Forelimb muscle (tissue), 1 donor: ENCODE measurements at regions not wholly inside any gene's neighbourhood (a gene's known extent, or its start where the extent isn't known, plus 50 kb on each side); places are given as distances from the start of the nearest gene placed in this dataset.

ENCODE experiments used
- DNase-seq: peaks from one replicate; pipeline ENCODE4 v3.0.0-alpha.2; 2013; ENCODE audit warnings: low read depth

DNA sequence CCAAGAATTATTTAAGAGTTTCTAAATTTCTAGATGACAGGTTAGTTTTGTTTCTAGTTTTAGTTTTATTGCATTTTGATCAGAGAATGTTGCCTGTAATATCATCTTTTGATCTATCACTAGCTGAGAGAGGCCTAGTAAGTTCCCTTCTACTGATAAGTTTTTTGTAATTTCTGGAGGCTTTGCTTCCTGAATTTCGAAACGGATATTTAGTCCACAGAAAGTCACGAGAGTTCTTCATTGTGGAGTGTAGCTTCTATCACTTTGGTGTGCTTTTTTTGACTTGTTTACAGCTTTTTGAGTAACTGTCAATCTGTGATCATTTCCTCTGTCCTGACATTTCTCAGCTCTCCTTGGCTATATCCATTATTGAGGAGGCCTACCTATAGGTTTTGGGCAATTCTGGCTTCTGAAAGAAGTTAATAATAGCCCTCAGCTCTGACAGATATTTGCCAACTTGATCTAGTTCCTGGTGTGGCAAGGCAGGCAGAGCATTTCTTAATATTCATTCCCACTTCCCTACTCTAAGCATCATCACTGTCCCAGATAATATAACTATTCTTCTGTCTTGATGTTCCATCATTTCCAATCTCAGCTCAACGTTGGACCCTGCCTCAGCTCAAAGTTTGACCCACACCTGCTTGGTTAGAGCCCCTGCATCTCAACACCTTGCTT lies 171.3 kb downstream of the BLID start:
- DNase-seq = no peak

DNA sequence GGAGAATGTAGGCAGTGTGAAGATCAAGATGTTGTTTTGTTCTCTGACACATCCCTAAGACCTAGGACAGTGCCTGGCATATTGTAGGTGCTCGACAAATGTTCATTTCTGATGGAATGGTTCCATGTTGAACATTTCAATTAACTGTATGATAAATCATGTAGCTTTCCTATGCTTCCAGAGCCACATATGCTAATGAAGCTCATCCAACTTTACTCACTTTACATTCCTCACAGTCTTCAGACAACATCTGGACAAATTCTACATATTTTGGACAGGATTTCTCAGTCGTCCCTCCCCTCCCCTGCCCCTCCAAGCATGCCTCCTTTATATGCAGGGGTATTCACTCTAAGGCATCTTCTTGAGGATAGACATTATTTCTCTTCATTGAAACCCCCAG lies 177.9 kb downstream of the BLID start:
- no peak for DNase-seq

DNA sequence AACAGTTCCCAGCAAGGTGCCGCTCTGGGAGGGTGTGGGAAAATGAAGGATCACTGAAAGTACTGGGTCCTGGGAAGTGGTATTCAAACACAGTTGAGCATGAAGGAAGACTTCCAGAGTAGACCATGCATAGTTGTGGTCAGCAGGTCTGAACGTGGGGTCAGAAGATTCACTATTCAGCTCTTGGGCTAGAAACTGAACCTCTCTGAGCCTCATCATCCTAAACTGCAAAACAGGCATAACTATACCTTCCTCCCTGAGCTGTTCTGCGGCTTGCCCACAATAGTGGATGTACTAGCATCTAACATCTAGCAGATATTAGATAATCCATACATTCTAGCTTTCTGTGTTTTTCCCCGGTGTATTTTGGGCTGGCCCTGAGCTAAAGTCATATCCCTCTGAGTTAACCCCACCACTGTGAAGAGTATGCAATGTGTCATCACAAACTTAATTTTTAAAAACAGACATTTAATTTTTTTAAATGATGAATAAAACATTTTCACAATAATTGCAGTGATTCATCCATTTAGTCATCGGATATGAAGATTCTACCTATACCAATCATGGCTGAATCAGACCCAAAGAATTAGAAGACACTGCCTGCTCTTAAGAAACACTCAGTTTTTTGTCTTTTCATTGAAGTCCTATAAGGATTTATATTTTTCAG lies 179.1 kb downstream of the BLID start:
- DNase-seq = no peak

DNA sequence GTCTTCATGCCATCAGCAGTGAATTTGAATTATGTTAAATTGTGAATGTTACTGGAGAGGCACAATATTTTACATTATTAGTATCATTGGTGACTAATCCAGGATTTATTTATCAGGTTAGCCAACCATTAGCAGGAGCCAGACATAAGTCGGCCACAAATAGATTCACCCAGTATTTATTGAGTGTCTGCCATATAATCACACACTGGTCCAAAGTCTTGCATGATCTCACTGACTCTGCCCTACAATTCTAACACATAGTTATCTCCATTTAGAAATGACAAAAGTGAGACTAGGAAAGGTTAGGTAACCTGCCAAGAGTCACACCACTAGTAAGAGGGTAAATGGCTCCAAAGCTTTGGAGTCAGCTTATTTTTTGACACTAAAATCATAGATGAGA lies 179.6 kb downstream of the BLID start:
- DNase-seq = no peak

DNA sequence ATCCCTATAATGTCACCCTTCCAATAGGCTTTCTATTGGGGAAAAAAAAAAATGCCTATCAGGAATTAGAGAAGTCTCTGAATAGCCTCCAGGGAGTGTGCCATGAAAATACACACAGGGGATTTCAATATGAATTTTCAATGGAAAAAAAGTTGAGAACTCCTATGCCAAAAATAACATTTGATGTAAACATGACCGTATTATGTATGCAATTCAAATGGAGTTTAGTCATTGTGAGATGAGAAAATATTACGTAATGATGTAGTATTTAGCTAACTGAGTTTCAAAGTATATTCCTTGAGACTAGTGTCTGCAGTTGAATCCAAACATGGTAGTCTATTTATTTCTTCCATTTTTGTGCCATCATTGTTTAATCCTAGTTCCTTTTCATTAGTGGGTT lies 182.3 kb downstream of the BLID start:
- DNase-seq = no peak

DNA sequence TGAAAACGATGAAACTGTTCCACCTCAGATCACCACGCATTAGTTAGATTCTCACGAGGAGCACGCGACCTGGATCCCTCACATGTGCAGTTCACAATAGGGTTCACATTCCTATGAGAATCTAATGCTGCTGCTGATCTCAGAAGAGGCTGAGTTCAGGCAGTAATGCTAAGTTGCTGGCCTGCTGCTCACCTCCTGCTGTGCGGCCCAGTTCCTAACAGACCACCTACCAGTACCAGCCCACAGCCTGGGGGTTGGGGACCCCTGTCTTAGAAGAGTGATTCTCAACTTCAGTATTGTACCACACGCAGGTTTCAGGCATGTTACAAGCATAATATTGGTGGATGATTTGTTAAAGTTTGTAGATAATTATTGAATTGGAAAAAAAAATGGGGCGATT lies 182.7 kb downstream of the BLID start:
- no peak for DNase-seq

DNA sequence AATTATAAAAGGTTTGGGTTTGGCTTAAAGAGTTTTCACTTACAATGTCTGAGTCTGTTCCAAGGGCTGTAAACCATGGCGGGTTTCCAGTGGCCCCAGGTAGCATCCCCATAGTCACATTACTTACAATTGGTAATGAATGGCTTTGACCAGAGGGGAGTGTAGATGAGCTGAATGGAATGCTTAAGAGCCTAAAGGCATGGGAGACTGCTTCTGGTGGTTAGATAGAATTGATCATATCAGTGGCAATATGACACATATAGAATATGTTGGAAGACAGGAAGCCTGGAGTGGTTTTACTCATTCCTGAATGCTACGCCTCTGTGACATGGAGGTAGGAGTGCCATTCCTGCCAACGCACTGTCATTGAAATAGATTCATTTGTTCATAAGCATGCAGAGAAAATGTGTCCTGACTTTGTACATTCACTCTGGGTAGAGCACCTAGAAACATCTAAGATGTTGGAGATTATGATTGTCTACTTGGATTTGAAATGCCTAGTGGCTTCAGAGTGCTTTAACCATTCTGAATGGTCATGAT lies 183.3 kb downstream of the BLID start:
- no peak for DNase-seq

DNA sequence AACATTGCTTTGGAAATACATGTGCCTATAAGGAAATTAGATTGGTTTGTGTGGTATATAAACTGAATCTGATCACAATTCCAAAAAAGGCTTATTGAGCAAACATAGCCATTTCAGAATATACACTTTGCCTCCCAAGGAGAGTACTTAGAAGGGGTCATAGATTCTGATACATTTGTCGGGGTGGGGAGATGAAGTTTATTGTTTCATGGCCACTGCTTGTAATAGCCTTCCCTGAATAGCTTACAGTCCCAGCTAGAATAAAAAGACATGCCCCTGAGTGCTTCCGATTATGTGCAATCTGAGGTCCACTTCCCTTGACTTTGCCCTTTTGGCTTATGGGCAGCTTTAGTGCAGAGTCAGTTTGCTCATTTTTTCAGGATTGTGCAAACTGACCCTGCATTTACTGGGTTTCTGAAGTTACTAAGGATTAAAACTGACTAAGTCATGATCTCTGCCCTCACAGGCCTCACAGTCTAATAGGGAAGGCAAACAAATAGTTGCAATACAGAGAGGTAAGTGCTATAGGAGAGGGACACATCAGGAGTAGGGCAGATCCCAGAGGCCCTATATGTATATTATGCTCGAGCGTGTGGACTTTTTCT lies 184.2 kb downstream of the BLID start:
- DNase-seq = no peak

DNA sequence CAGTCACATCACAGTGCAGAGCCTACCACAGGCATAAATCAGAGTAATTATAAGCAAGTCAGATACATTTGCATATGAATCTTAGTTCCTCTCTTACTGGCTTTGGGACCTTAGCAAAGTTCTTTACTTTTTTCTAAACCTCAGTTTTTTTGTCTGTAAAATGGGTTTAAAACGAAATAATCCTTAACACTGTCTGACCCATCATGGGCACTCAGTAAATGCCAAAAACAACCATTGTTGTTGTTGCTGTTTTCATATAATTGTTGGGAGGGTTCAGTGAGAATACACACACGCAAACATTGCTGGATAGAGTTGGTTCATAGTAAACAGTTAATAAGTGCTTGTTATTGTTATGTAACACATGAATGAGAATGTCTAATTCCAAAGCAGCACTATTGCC lies 184.9 kb downstream of the BLID start:
- no peak for DNase-seq

DNA sequence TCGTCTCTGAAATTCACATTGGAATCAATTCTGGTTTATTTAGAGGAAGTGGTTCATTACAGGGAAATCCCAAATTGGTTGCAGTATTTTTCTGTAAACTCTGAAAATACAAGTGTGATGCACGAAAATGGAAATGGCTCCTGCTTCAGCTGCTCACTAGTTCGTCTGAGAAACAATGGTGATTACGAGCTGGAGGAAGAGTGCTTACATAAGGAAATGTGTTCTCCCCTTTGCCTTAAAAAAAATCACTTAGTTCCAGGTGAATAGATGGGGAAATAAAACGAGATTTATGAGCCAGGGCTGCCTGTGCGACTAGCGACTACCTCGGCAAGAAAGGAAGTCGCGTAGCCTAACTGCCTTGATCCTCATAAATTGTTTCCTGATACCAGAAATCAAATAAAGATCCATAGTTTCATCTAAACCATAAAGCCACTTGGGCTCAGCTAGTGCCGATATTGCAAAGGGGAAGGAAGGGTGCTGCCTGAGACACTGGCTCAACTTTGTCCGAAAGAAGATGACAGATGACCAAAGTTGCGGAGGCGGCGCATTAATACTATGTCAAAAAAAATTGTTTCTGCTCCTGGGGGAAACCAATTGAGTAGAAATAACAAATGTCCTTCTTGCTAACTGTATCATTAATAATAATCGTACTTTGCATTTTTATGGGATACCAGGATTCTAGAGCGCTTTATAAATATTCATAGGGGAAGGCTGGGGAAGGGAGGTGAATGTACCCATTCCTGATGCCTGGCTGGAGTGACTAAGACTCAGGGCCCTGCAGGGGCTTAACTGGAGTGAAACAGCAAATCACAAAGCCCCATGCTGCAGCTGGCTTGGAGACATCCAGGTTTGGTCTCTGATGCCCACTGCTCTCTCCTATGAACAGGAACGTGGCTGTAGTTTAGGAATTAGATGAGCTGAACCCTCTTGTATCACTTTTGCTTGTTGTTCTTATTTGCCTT lies 185.7 kb downstream of the BLID start:
- DNase-seq = no peak

DNA sequence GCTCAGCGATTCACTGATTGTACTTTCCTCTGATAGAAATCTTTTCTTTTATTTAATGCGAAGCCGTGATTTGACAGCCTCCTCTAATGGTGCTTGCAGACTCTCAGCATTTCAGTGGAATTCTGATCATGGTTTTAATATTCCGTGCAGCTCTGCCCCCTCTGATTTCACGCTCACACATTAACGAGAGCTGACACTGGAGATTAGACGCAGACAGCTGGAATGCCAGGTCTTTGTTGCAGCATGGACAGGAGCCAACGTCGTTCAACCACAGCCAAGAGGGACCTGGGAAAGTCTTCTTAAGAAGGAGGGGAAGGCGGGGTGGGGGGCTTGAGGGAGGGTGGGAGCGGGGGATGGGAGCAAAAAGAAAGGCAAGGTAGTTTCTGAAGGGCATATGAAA lies 186.4 kb downstream of the BLID start:
- no peak for DNase-seq

DNA sequence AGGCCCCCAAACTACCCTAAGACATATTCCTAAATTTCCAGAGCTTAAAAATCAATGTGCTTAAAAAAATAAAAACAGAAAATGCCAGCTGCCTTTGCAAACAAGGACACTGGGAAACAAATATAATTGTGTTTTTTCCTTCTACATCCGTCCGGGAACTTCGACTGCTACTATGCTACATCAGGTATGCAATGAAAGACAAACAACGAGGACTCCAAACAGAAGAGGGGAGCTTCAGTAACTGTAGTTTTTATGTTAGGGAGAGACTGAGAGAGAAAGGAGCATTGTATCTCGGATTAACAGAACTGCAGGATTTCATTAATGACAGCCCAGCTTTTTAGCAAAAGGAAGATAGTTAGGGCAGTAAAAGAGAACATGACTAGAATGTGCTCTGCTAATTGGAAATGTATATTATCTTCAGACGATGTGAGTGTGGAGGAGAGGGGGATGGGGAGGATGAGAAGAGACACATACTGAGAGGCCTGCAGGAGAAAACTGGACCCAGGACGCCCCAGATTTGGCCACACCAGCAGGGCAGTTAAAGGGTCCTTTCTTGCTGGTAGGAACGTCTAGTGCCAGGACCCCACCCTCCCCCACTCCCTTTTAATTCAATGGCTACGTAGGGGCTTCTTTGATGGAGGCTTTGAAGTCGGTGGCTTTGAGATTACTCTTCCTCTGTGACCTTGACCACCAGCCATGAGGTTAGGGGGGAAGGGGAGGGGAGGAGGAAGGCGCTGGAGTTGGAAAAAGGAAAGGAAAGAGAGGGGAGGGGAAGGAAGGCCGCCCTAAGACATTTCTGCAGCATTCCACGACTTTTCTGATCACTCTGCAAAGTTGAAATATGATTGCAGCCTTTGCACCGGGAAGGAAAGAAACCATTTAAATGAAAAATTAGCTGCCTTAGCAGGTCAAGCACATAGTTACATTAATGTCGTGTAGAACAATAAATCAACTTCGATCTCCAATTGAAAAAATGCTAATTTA lies 187.1 kb downstream of the BLID start:
- no peak for DNase-seq

DNA sequence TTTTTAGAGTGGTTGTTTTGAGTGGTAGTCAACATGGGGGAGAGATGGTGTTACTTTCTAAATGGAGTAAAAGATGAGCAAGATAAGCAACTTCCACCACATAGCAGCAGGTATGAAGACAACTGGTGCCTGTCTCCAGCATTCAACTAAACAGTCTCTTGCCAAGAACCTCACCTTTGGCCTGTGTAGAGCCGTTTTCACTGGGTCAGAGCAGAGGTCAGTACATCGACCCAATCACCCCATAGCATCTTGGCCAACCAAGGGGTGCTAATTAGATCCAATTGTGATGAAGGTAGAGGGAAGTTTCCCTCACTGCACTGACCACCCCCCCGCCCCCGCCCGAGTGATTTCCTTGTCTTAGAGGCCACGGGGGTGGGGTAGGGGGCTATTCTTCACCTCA lies 188.2 kb downstream of the BLID start:
- DNase-seq = no peak

DNA sequence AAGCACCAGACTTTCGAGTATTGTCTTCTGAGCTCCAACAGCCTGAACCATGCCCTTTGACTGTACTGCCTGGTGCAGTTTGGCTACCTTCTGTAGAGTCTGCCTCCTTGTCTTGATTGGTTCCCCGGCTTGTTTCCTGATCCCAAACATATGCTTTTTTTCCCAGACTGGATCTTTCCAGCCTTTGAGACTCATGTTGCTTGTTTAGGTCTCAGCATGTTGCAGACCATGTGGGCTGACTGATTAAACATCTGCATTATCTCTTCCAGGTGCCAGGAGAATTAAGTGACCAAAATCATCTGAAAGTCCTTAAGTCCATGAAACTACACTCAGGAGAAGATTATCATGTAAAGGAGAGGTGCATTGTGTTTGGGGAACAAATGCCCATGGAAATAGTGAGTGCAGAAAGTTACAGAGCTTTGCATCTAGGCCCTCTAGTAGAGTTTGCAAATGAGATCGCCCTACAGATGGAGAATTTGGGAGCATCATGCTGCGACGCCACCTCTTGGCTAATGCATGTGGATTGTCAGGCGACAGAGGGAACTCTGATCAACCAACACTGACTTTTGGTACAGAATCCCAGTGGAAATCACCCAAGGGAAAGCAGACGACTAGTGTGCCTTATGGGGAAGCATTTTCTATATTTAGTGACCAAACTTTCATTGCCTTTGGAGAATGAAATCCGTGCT lies 188.8 kb downstream of the BLID start:
- DNase-seq = no peak

DNA sequence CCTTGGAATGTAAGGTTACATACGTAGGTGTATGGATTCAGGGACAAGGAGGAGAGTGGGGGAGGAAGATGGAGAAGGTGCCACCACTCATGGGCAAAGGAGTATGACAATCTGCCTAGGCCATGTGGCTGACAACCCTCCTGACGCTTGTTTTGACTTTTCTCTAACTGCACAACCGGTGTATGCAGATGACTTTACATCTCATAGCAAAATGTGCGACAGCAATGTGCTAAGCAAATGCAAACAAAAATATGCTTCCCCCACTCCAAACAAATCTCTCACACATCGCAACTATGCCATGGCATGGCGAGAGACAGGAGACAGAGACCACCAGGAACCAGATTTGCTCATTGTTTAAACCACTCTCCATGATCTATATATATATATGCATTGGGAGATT lies 191.8 kb downstream of the BLID start:
- no peak for DNase-seq

DNA sequence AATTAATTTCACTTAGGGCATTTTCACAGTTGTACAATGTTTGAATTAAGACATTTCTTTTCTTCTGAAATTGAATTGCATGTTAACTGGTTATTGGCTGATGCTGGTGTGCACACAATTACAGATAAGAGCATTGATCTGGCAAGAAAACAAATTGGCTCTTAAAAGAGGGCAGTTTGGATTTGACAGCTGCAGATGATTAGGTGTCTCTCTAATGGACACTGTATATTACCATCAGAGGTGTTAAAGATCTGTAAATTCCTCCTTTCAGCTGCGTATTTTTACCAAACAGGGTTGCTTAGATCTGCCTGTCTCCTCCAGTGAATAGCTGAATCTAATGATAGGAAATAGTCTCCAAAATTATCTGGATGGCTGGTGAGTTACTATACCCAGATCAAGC lies 198.5 kb downstream of the BLID start:
- DNase-seq = no peak

DNA sequence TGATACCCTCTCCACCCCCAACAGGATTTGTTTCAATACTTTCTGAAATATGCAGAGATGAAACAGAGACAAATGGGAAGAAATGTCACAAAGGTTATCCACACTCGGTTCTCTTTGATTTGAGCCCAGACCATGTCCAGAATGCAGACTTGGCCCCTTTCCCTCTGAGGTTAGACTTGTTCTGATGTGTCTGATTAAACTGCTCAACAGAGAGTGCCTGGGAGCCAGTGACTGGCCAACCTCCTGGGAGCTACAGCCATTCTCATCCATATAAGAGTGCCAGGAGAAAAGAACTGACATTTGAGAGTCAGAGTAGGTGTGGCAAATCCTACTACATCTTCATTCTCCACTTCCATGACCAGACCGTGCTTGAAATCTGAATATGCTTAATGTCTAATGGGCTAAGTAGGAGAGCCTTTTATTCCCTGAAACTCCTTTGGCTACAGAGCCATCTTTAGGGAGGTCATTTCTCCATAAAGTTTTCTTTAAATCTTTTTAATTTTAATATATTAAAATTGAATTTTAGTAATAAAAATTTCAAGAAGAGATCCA lies 201.4 kb downstream of the BLID start:
- DNase-seq = no peak

DNA sequence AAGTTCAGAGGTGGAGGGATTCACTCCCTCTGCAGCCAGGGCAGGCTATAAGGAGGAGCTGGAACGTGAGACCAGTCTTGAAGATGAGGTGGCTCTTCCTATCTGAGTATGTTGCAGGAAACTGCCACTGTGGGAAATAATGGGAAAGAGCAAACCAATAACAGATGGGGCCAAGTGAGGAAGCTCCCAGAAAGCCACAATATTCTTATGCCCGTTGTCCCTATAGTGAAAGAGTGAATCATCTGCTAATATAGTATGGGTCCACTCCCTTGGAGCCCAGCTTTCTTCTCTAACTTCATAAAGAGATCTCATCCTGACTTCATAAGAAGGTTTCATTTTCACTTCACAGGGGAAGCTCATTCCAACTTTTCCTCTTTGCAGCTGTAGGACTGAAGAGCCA lies 206.4 kb downstream of the BLID start:
- no peak for DNase-seq

DNA sequence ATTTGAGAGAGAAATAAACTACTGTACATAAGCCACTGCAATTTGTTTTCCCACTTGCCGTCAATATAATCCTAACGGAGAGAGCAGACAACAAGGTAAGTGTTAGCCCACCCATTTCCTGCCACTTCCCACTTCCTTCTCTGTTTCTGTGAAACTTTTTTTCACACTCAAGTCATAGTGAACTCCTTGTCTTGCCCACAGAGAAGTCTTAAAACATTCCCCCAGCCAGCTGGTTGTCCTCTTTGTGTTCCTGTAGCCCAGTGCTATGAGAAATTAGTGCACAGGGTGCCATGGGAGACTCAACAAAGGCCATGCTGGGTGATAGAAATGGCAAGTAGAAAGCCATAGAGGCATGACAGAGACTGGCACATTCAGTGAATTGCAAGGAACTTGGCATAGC lies 208.6 kb downstream of the BLID start:
- DNase-seq = no peak

DNA sequence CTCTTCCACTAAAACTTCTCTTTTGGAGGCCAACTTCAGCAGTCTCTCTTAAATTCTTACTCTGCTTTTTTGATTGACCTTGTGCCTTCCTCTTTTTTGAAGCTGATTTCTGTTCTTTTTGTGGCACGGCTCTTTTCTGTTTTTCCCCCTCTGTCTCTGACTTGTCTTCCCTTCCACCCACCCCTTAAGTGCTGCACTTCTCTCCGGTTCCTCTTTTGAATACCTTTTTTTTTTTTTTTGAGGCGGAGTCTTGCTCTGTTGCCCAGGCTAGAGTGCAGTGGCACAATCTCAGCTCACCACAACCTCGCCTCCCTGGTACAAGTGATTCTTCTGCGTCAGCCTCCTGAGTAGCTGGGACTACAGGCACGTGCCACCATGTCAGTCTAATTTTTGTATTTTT lies 211.9 kb downstream of the BLID start:
- no peak for DNase-seq
